Activated naive CD8-positive, alpha-beta T cell treated with anti-CD3 and anti-CD28 coated beads, Interleukin-2, amount 50 U/mL, for 16 hours (primary cell): ENCODE measurements at regions not wholly inside any gene's neighbourhood (a gene's known extent, or its start where the extent isn't known, plus 50 kb on each side); places are given as distances from the start of the nearest gene placed in this dataset.
"Not testable (repeated sequence)": the region's sequence is repeated elsewhere in the genome, so short reads cannot be mapped to it uniquely, and the experiment has no call there.

Source experiments
- DNase-seq: peaks from one replicate; pipeline ENCODE4 v3.0.0-alpha.2; 2020; ENCODE audit warnings: low read depth, low spot score

DNA sequence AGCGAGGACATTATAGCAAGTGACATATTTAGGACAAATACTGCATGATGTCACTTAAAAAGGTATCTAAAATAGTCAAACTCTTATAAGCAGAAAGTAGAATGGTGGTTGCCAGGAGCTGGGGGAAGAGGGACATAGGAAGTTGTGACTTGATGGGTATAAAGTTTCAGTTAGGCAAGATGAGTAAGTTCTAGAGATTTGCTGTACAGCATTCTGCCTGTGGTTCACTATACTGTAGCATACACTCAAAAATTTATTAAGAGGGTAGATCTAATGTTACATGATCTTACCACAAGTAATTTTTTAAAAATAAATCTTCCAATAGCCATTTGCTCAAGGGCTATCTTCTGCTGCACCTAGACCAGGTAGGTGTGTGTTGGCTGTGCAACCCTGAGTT, 78.1 kb upstream of the NPAS2 start:
- no peak for DNase-seq

- no peak for DNase-seq
Observed at GRCh38 chr2:100742277-100743254, 77.4 kb upstream of the NPAS2 start.

- DNase-seq, result no peak
Observed at GRCh38 chr2:100743741-100744140, 76.2 kb upstream of the NPAS2 start.

- DNase-seq, result no peak
Observed at GRCh38 chr2:100744184-100744583, 75.8 kb upstream of the NPAS2 start.

- no peak for DNase-seq
Observed at GRCh38 chr2:100744589-100744988, 75.3 kb upstream of the NPAS2 start.

- no peak for DNase-seq
Observed at GRCh38 chr2:100745604-100746003, 74.3 kb upstream of the NPAS2 start.

- DNase-seq, result no peak
Observed at GRCh38 chr2:100747551-100747950, 72.4 kb upstream of the NPAS2 start.

DNA sequence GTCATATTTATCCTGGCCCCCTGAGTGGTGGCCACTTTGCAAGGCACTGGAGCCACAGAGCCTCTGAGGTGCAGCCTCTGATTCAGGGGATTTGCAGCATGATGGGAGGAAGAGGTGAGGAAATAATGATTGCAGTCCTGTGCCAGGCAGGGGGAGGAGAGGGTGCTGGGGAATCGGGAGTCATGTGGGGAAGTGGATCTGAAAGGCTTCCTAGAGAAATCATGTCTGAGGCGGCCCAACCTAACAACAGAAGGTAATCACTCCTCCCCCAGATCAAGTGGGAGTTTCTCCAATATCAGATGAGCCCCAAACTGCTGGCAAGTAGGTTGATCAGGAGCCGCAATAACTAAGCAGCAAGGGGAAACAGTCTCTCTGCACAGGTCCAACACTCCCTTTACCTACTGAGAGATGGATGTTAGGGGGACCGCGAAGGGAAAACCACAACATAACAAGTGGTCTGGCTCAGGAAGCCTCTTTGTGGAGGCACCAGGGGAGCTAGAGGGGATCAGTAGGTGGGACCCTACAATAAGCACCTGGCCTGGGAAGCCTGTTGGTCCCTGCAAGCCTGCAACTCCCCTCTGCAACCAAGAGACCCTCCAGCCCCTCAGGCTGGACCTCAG, 71.8 kb upstream of the NPAS2 start:
- no peak for DNase-seq

DNA sequence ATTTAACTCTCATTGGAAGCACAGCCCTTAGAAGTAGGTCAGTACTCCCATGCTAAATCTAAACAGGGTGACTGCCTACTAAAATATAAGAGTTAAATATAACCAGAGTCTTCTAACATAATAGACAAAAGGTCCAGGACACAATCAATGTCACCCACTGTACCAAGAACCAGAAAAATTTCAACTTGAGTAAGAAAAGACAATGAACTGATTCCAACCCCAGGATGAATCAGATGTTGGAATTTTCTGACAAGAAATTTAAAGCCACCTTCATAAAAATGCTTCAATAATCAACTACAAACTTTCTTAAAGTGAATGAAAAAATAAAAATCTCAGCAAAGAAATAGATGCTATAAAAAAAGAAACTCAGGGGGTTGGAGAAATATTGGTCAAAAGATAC, 71.3 kb upstream of the NPAS2 start:
- DNase-seq, result no peak

GRCh38 chr2:100749771-100750542, 70.0 kb upstream of the NPAS2 start:
- no peak for DNase-seq

GRCh38 chr2:100751871-100752625, 67.9 kb upstream of the NPAS2 start:
- DNase-seq, result not testable (repeated sequence)

DNA sequence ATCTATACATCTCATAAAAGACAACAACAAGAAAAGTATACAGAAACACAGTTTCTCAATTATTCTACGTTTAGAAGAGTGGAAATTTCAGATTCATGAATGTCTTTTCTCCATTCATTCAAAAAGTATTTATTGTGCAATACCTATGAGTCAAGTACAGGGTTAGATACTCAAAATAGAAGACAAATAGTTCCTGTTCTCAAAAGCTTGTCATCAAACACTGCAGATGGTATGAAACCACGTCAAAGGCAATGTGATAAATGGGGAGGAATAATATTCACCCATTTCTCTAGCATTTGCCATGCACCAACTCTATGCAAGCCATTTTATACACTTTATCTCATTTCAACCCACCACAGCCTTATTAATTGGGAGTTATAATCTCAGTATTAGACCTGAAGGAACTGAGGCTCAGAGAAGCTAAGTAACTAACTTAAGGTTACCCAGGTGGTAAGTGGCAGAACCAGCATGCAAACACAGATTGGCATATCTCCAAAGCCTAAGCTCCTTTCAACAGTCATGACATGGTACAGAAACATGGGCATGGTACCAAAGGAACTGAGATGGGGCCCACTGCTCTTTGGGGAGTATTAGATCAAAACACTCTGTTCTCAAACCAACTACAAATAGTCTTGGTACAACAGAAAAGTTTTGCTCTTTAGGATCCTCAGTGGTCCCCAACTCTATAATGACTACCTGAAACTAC, 67.2 kb upstream of the NPAS2 start:
- no peak for DNase-seq

- DNase-seq, result no peak
Observed at GRCh38 chr2:100753444-100753843, 66.5 kb upstream of the NPAS2 start.

- no peak for DNase-seq
Observed at GRCh38 chr2:100753881-100754280, 66.1 kb upstream of the NPAS2 start.

DNA sequence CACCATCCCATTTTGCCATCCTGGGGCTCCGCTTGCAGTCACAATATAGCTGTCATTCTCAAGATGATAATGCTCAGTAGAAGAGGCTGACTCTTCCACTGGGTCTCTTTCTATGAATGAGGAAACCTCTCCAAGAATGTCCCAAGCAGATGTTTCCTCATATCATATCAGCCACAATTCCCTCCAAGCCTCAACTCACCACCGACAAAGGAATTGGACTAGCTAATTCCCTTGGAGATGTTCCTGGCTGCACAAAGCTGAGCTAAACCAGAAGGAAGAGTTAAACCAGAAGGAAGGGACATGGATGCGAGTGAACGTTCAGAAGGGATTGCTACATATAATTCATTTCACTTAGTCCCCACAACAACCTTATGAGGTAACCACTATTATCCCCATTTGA, 65.0 kb upstream of the NPAS2 start:
- no peak for DNase-seq

DNA sequence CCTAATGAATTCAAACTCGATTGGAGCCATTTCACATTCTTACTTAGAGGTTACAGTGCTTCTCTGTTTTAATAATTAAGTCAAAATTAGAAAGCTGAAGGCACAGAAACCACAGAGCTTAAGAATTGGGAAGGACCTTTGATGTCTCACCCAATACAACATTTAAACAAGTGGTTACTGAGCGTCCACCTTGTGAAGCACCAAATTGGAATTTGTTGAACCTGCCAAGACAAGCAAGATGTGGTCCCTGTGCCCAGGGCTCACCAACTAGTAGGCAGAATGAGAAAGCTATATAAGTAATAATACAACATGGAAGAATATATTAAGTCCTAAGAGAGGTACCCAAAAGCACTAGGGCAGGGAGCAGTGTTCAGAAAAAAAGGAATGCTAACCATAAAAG, 64.5 kb upstream of the NPAS2 start:
- no peak for DNase-seq

DNA sequence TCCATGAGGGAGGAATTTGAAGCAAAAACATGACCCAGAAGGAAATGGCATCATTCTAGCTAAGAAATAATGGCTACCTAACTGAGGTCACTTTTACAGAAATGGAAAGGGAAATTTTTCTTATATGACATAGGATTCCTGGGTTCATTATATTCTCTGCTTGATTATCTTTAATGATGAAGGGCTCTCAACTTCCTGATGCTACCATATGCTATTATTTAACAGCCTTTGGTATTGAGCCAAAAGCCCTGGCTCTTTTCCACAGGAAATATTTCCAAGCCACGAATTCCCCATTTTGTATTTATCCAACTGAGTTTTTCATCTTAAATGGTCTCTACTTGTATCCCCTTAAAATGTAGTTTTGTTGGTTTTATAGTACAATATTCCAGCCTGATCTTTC, 63.2 kb upstream of the NPAS2 start:
- no peak for DNase-seq

- no peak for DNase-seq
Observed at GRCh38 chr2:100757621-100758394, 62.1 kb upstream of the NPAS2 start.

GRCh38 chr2:100759901-100760300, 60.0 kb upstream of the NPAS2 start:
- DNase-seq, result no peak

DNA sequence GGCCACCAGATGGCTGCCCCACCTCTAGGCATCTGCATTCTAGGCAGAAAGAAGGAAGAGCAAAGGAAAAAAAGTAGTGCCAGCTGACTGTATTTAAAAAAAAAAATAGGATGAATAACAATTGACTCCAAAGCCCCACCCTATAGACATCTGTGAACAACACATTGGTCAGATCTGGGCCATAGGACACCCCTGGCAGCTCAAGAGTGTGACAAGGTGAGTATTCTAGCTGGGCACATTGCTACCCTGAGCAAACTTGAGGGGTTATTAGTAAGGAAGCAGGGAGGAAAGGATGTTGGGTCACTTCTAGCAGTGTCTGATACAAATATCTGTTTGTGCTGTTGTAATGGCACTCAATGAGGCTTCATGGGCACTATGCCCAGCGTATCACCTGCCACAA, 58.6 kb upstream of the NPAS2 start:
- DNase-seq, result no peak
